ENCODE measurements at regions not wholly inside any gene's neighbourhood (a gene's known extent, or its start where the extent isn't known, plus 50 kb on each side); places are given as distances from the start of the nearest gene placed in this dataset.

DNA sequence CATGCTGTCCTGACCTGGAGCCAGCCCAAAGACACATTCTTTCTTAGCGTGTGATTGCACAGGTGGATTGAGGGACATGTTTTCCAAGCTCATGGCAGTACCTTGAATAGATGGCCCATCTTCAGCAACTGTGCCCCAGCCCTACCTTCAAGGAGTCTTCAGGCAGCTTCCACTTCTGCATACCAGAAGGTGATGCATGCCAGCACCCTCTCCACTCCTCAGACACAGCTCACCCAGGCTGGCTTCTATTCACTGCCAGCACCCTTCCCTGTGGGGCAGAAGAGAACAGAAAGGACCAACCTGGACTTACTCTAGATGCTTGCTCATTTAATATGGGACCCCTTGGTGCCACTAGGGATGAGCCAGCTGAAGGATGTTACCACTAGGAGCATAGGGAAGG is 466.4 kb upstream of the ISX start:
- intact Hi-C loops (cut with DNase I), result no loop called here
- Histone ChIP-seq H3K4me3 (no peak overlapping the region), H3K36me3 (replicated peaks in 1 of 2; ENCODE audit: insufficient read depth in 1 of 2, low read depth in 2 of 2) (no peaks in the 10 kb centered on the region), H3K4me1 (no peaks in the 10 kb centered on the region), H3K27ac (no peak overlapping the region), H3K27me3 (no peaks in the 10 kb centered on the region), H3K9me3 (no peaks in the 10 kb centered on the region)
- 50 to 58% methylated on average over 1 of the region's 1 CpG for WGBS, 2 donors
- DNase-seq, result no peak
- TF ChIP-seq POLR2A (IDR thresholded peaks at IDR 0.05), result no peak
- TF ChIP-seq, protein P1, sequence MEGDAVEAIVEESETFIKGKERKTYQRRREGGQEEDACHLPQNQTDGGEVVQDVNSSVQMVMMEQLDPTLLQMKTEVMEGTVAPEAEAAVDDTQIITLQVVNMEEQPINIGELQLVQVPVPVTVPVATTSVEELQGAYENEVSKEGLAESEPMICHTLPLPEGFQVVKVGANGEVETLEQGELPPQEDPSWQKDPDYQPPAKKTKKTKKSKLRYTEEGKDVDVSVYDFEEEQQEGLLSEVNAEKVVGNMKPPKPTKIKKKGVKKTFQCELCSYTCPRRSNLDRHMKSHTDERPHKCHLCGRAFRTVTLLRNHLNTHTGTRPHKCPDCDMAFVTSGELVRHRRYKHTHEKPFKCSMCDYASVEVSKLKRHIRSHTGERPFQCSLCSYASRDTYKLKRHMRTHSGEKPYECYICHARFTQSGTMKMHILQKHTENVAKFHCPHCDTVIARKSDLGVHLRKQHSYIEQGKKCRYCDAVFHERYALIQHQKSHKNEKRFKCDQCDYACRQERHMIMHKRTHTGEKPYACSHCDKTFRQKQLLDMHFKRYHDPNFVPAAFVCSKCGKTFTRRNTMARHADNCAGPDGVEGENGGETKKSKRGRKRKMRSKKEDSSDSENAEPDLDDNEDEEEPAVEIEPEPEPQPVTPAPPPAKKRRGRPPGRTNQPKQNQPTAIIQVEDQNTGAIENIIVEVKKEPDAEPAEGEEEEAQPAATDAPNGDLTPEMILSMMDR (IDR thresholded peaks at IDR 0.05), result no peak
- no peak for ATAC-seq

DNA sequence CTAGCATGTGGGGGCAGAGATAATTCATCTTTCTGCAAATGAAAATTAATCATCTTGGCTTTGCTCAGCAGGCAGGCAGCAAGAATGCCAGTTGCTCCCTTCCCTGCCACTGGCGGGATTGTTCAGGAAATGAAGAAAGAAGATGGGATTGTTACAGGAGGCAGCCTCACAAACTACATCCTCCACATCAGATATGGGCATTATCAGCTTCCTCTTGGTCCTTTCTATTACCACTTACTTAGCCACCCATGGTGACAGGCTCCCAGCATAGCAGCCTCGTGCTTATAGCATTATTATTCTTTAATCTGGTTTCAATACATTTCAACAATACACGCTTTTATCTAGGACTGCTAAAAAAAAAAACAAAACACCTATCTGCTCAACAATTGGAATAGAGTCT is 461.6 kb upstream of the ISX start:
- DNase-seq (no peak), ATAC-seq (no peak)
- WGBS, 2 donors, result 30 to 51% methylated on average over 3 of the region's 3 CpGs
- intact Hi-C loops (cut with DNase I), result no loop called here
- no peaks in the 10 kb centered on the region for H3K4me1 ChIP-seq
- no peak for TF ChIP-seq POLR2A (IDR thresholded peaks at IDR 0.05)
- TF ChIP-seq, protein P1 (IDR thresholded peaks at IDR 0.05), result no peak
- H3K27ac ChIP-seq, result no peak overlapping the region
- H3K27me3 ChIP-seq, result no peaks in the 10 kb centered on the region
- H3K4me3 ChIP-seq, result no peak overlapping the region
- H3K9me3 ChIP-seq, result no peaks in the 10 kb centered on the region
- H3K36me3 ChIP-seq (replicated peaks in 1 of 2; ENCODE audit: insufficient read depth in 1 of 2, low read depth in 2 of 2), result no peaks in the 10 kb centered on the region

DNA sequence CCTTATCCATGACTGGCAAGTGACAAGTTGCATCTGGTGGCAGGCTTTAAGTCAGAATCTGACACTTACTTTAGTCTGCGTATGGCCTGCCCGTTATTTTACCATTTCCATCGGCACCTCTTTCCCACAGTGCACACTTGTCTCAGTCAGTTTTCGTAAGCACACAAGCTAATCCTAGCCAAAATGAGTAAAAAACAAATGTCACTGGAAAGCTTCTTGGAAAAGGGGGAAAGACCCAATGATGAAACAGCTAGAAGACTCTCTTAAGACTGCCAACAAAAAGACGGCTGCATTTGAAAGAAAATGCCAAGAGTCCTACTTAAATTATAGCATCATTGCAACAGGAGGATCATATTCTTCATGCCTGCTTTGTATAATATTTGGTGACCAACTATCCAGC is 457.9 kb upstream of the ISX start:
- ATAC-seq (no peak), DNase-seq (no peak)
- intact Hi-C loops (cut with DNase I), result no loop called here
- TF ChIP-seq POLR2A (IDR thresholded peaks at IDR 0.05), result no peak
- TF ChIP-seq, protein P1 (IDR thresholded peaks at IDR 0.05), result no peak
- H3K9me3 ChIP-seq, result no peaks in the 10 kb centered on the region
- no peaks in the 10 kb centered on the region for H3K27me3 ChIP-seq
- 74 to 75% methylated on average over 5 of the region's 5 CpGs for WGBS, 2 donors
- no peak overlapping the region for H3K4me3 ChIP-seq
- H3K27ac ChIP-seq, result no peak overlapping the region
- H3K4me1 ChIP-seq, result no peaks in the 10 kb centered on the region
- no peaks in the 10 kb centered on the region for H3K36me3 ChIP-seq (replicated peaks in 1 of 2; ENCODE audit: insufficient read depth in 1 of 2, low read depth in 2 of 2)

DNA sequence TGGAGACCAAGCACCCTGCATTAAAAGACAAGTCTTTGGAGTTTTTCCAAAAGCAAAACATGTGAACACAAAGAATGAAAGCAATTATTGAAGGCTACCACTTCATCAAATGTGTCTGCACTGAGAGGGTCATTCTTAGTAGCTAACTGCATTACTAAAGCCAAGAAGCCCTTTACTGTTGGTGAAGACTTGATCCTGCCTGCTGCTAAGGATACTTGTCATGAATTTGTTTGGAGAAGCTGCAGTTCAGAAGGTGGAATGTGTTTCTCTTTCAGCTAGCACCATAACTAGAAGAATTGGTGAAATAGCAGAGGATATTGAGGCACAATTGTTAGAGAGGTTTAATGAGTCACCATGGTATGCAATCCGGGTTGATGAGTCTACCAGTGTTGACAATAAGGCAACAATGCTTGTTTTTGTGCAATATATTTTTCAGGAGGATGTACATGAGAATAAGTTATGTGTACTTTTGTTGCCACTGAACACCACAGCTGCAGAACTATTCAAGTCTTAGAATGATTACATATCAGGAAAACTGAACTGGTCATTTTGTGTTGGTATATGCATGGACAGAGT is 457.3 kb upstream of the ISX start:
- Histone ChIP-seq H3K9me3 (no peaks in the 10 kb centered on the region), H3K27me3 (no peaks in the 10 kb centered on the region), H3K27ac (no peak overlapping the region), H3K36me3 (replicated peaks in 1 of 2; ENCODE audit: insufficient read depth in 1 of 2, low read depth in 2 of 2) (no peaks in the 10 kb centered on the region), H3K4me1 (no peaks in the 10 kb centered on the region), H3K4me3 (no peak overlapping the region)
- 13 to 21% methylated on average over 1 of the region's 1 CpG for WGBS, 2 donors
- ATAC-seq (no peak), DNase-seq (no peak)
- intact Hi-C loops (cut with DNase I), result no loop called here
- TF ChIP-seq POLR2A (IDR thresholded peaks at IDR 0.05), result no peak
- TF ChIP-seq, protein P1 (IDR thresholded peaks at IDR 0.05), result no peak

DNA sequence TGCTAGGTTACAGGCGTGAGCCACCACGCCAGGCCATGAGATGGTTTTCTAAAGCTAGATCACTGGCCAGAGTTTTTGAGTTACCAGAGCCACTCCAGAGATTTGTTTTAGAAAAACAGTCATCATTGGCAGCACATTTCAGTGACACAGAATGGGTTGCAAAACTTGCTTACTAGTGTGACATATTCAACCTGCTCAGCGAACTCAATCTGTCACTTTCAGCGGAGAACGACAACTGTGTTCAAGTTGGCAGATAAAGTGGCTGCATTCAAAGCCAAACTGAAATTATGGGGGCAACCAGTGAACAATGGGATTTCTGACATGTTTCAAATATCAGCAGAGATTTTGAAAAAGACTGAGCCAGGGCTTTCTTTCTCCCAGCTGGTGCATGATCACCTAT is 456.3 kb upstream of the ISX start:
- ATAC-seq, result no peak
- H3K9me3 ChIP-seq, result no peaks in the 10 kb centered on the region

More for the DNA sequence above, 456.3 kb upstream of the ISX start:
- H3K27me3 ChIP-seq, result no peaks in the 10 kb centered on the region
- H3K4me1 ChIP-seq, result no peaks in the 10 kb centered on the region
- TF ChIP-seq, protein P1 (IDR thresholded peaks at IDR 0.05), result no peak
- TF ChIP-seq POLR2A (IDR thresholded peaks at IDR 0.05), result no peak
- H3K36me3 ChIP-seq (replicated peaks in 1 of 2; ENCODE audit: insufficient read depth in 1 of 2, low read depth in 2 of 2), result no peaks in the 10 kb centered on the region
- no peak for DNase-seq
- intact Hi-C loops (cut with DNase I), result no loop called here
- 59 to 82% methylated on average over 5 of the region's 5 CpGs for WGBS, 2 donors
- H3K4me3 ChIP-seq, result no peak overlapping the region
- H3K27ac ChIP-seq, result no peak overlapping the region

Data from body of pancreas (tissue), 4 donors.